Neutrophil (primary cell): ENCODE measurements at regions not wholly inside any gene's neighbourhood (a gene's known extent, or its start where the extent isn't known, plus 50 kb on each side); places are given as distances from the start of the nearest gene placed in this dataset.

Experiments
- H3K27ac ChIP-seq: fragments of 200-600 bp; sonication (generic); 2 replicates; pipeline ENCODE4 v1.5.1; 2016; ENCODE audit warnings: mild to moderate bottlenecking, moderate library complexity
- H3K27me3 ChIP-seq: fragments of 200-600 bp; sonication (generic); 2 replicates; pipeline ENCODE4 v1.6.0; 2016; ENCODE audit warnings: mild to moderate bottlenecking
- H3K36me3 ChIP-seq: fragments of 200-600 bp; sonication (generic); 2 replicates; pipeline ENCODE4 v1.5.1; 2017
- H3K4me1 ChIP-seq, 2 experiments: fragments of 200-600 bp in 1 of 2; sonication (generic) in 1 of 2; 1 replicate in 1 of 2; 2 replicates in 1 of 2; pipeline versions ENCODE4 v1.5.1 to v1.6.1; 2013 to 2016; ENCODE audit warnings: low read depth in 1 of 2, low read length in 1 of 2, mild to moderate bottlenecking in 1 of 2, moderate library complexity in 1 of 2; ENCODE audit not compliant: control insufficient read depth in 1 of 2, insufficient read depth in 1 of 2
- H3K4me3 ChIP-seq, 2 experiments: fragments of 200-600 bp in 1 of 2; sonication (generic) in 1 of 2; 1 replicate in 1 of 2; 2 replicates in 1 of 2; pipeline ENCODE4 v1.5.1; 2013 to 2016; ENCODE audit warnings: low read depth in 1 of 2, low read length in 1 of 2, mild to moderate bottlenecking in 1 of 2, moderate library complexity in 1 of 2
- H3K9me3 ChIP-seq: fragments of 200-600 bp; sonication (generic); 2 replicates; pipeline ENCODE4 v1.5.1; 2016
- TF ChIP-seq, protein P1 (sequence below): fragments of 200-600 bp; sonication (generic); IDR thresholded peaks from 2 replicates; pipeline ENCODE4 v1.5.1; 2016; ENCODE audit warnings: antibody characterized with exemption

DNA sequence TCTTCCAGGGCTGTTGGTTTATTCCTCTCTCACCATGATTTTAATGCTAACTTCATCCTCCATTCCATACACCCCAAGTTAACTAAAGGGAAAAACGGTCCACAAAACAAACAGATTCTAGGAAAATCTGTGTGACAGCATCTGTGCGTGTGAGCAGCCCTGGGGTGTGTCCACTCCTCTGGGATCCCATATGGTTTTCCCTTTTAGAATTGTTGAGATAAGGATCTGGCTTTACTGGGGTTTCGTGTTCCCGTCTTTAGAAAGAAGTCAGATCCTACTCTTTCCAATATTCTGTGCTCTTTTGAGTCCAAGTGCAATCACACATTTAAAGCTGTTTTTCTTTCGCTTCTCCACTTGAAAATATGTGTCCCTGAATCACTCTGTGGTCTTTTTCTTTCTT, 257.1 kb downstream of the KLF6 start:
- TF ChIP-seq, protein P1, sequence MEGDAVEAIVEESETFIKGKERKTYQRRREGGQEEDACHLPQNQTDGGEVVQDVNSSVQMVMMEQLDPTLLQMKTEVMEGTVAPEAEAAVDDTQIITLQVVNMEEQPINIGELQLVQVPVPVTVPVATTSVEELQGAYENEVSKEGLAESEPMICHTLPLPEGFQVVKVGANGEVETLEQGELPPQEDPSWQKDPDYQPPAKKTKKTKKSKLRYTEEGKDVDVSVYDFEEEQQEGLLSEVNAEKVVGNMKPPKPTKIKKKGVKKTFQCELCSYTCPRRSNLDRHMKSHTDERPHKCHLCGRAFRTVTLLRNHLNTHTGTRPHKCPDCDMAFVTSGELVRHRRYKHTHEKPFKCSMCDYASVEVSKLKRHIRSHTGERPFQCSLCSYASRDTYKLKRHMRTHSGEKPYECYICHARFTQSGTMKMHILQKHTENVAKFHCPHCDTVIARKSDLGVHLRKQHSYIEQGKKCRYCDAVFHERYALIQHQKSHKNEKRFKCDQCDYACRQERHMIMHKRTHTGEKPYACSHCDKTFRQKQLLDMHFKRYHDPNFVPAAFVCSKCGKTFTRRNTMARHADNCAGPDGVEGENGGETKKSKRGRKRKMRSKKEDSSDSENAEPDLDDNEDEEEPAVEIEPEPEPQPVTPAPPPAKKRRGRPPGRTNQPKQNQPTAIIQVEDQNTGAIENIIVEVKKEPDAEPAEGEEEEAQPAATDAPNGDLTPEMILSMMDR, result no peak
- Histone ChIP-seq H3K4me1 (no peaks in the 10 kb centered on the region), H3K27me3 (no peaks in the 10 kb centered on the region), H3K36me3 (no peaks in the 10 kb centered on the region), H3K27ac (no peak overlapping the region), H3K9me3 (no peaks in the 10 kb centered on the region), H3K4me3 (no peak overlapping the region)

DNA sequence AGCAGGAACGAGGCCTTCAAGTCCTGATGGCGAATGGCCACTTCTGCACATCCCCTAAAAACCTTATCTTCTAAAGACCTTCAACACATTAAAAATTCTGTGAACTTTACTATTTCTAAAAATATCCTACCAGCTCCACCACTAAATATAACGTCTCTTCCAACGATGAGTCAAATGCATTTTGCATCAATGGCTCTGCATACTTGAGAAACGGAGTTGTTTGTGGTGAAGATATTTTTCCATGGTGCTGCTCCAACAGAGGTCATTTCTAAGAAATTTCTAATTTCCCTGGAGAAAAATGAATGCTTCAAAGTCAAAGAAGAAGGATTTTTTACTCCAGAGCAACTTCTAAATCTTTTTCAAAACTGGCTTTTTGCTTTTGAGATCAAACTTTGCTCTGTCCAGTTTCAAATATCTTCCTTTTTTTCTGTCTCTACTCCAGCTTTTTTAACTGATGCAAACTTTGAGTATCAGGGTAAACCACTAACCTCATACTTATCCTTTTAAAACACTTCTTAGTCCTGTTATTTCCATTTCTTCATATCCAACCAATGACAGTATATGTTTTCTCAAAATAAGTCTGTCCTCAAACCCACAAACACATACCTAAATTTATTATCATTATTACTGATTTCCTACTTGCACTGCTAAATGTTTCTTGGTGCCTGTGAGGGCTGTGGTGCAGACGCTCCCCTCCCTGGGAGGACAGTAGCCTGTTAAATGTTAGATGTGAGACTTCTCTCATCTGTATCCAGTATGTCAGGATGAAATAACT, 258.1 kb downstream of the KLF6 start:
- Histone ChIP-seq H3K36me3 (no peaks in the 10 kb centered on the region), H3K4me1 (no peaks in the 10 kb centered on the region), H3K27me3 (no peaks in the 10 kb centered on the region), H3K27ac (no peak overlapping the region), H3K9me3 (no peaks in the 10 kb centered on the region), H3K4me3 (no peak overlapping the region)
- TF ChIP-seq, protein P1, result no peak

DNA sequence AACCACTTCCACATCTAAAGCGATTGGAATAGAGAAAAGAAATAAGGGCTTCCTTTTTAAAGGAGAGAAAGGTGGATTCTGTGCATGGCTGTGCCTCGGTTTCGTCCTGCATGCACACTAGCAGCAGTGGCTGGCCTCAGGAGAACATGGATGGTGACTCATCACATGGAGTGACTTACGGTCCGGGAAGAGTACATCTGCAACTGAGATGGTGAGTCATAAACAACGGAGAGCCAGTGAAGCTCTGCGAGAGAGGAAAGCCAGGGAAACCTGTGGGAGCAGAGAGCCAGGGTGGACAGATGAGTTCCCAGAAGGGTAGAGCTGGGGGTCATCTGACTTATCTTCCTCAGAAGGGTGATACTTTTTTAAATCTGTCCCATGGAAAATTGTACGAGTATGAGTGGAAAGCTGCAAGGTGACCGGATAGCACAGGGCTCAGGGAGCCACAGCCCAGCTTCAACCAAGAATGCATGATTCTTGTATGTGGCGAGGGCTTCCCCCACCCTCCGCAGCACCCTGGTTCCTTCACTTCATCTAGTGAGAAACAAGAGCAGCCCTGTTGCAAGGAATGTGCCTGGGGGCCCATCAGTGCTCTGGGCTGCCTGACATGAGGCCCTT, 259.1 kb downstream of the KLF6 start:
- H3K36me3 ChIP-seq, result no peaks in the 10 kb centered on the region
- no peaks in the 10 kb centered on the region for H3K4me1 ChIP-seq
- no peaks in the 10 kb centered on the region for H3K27me3 ChIP-seq
- TF ChIP-seq, protein P1, result no peak
- H3K4me3 ChIP-seq, result no peak overlapping the region
- H3K27ac ChIP-seq, result no peak overlapping the region
- no peaks in the 10 kb centered on the region for H3K9me3 ChIP-seq

- H3K27ac ChIP-seq, result no peak overlapping the region
- H3K4me1 ChIP-seq, result no peaks in the 10 kb centered on the region
These were observed 260.7 kb downstream of the KLF6 start for GRCh38 chr10:3524086-3524960.

More at GRCh38 chr10:3524086-3524960, 260.7 kb downstream of the KLF6 start:
- no peaks in the 10 kb centered on the region for H3K9me3 ChIP-seq
- TF ChIP-seq, protein P1, result no peak
- no peak overlapping the region for H3K4me3 ChIP-seq
- H3K27me3 ChIP-seq, result no peaks in the 10 kb centered on the region
- no peaks in the 10 kb centered on the region for H3K36me3 ChIP-seq
